ENCODE measurements at regions not wholly inside any gene's neighbourhood (a gene's known extent, or its start where the extent isn't known, plus 50 kb on each side); places are given as distances from the start of the nearest gene placed in this dataset.

DNA sequence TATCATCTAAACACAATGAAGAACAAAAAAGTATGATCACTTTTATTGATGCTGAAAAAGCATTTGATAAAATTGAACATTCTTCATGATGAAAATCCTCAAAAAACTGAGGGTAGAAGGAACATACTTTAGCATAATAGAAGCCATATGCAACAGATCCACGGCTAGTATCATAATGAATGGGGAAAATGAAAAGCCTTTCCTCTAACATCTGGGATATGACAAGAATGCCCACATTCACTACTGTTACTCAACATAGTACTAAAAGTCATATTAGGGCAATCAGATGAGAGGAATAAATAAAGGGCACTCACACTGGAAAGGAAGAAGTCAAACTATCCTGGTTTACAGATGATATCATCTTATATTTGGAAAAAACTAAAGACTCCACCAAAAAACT, 256.6 kb downstream of the RFPL4B start:
- POLR2A ChIA-PET = no interaction called here
- Histone ChIP-seq H3K9me3 (replicated peaks; ENCODE audit: control insufficient read depth, insufficient read depth, low read length) (no peaks in the 10 kb centered on the region), H3K79me2 (ENCODE audit: control insufficient read depth, insufficient read depth, low read length) (no peaks in the 10 kb centered on the region), H3K27me3 (ENCODE audit: control insufficient read depth in 2 of 2, insufficient read depth in 2 of 2, low read length in 2 of 2) (no peaks in the 10 kb centered on the region), H3K27ac (ENCODE audit: insufficient read depth, low read depth, low read length) (no peak overlapping the region), H3K9ac (replicated peaks; ENCODE audit: extremely low read depth, insufficient read depth, low read length) (no peak overlapping the region), H4K20me1 (replicated peaks; ENCODE audit: control insufficient read depth, extremely low read depth, insufficient read depth, low read length) (no peaks in the 10 kb centered on the region), H3K4me1 (ENCODE audit: control insufficient read depth, extremely low read depth, insufficient read depth, low read length) (no peaks in the 10 kb centered on the region), H3K4me2 (ENCODE audit: insufficient read depth, low read length) (no peak overlapping the region), H3K4me3 (replicated peaks in 1 of 3; ENCODE audit: insufficient read depth in 1 of 3, low read depth in 1 of 3, low read length in 3 of 3) (no peak overlapping the region), H3K36me3 (ENCODE audit: control insufficient read depth in 2 of 2, extremely low read depth in 1 of 2, insufficient read depth in 2 of 2, low read length in 2 of 2) (no peaks in the 10 kb centered on the region), H3K9me1 (replicated peaks; ENCODE audit: control insufficient read depth, extremely low read depth, insufficient read depth, low read length) (no peaks in the 10 kb centered on the region), H2AFZ (ENCODE audit: low read depth, low read length) (no peak overlapping the region)
- intact Hi-C loops (cut with micrococcal nuclease) = no loop called here
- TF ChIP-seq FOS (IDR thresholded peaks at IDR 0.05; ENCODE audit: borderline replicate concordance, insufficient read depth, low read length) = no peak
- TF ChIP-seq EZH2 (IDR thresholded peaks at IDR 0.05; ENCODE audit: borderline replicate concordance, low read depth, low read length, severe bottlenecking) = no peak
- no peak for TF ChIP-seq POLR2A (IDR thresholded peaks at IDR 0.05; ENCODE audit: low read depth, low read length)
- TF ChIP-seq JUN (IDR thresholded peaks at IDR 0.05; ENCODE audit: borderline replicate concordance, insufficient read depth, insufficient read length, low read depth) = no peak
- TF ChIP-seq MAX (IDR thresholded peaks at IDR 0.05; ENCODE audit: insufficient read depth, insufficient read length) = no peak
- TF ChIP-seq MYC (IDR thresholded peaks at IDR 0.05; ENCODE audit: low read depth, low read length) = no peak
- TF ChIP-seq, protein P1, sequence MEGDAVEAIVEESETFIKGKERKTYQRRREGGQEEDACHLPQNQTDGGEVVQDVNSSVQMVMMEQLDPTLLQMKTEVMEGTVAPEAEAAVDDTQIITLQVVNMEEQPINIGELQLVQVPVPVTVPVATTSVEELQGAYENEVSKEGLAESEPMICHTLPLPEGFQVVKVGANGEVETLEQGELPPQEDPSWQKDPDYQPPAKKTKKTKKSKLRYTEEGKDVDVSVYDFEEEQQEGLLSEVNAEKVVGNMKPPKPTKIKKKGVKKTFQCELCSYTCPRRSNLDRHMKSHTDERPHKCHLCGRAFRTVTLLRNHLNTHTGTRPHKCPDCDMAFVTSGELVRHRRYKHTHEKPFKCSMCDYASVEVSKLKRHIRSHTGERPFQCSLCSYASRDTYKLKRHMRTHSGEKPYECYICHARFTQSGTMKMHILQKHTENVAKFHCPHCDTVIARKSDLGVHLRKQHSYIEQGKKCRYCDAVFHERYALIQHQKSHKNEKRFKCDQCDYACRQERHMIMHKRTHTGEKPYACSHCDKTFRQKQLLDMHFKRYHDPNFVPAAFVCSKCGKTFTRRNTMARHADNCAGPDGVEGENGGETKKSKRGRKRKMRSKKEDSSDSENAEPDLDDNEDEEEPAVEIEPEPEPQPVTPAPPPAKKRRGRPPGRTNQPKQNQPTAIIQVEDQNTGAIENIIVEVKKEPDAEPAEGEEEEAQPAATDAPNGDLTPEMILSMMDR (IDR thresholded peaks at IDR 0.05; ENCODE audit: extremely low read depth in 1 of 2, insufficient read depth in 1 of 2, low read depth in 1 of 2, low read length in 2 of 2) = no peak
- no peak for TF ChIP-seq GATA2 (IDR thresholded peaks at IDR 0.05; ENCODE audit: insufficient read depth, insufficient read length, low read depth, low read length)
- TF ChIP-seq POLR2AphosphoS5 (IDR thresholded peaks at IDR 0.05; ENCODE audit: insufficient read depth, low read depth, low read length) = no peak
- CTCF ChIA-PET = no interaction called here
- no TSS peak for BruUV-seq (replicated peaks)
- dilution Hi-C loops (cut with MboI; ENCODE audit: extremely low pct_ligation_motif_present, low sequenced_read_pairs) = no loop called here
- DNase-seq (ENCODE audit: low read depth, low spot score) = no peak
- no peak for FAIRE-seq

All from endothelial cell of umbilical vein (primary cell).